HG03565 (cell line): ENCODE measurements at regions not wholly inside any gene's neighbourhood (a gene's known extent, or its start where the extent isn't known, plus 50 kb on each side); places are given as distances from the start of the nearest gene placed in this dataset.
A peak's percentile ranks its signal among the peaks of the same experiment; 100 is the strongest.

Experiments
- ATAC-seq: cut with Tn5 transposase; IDR thresholded peaks from one replicate; pipeline ENCODE4 v1.9.1; 2021; ENCODE audit warnings: mild to moderate bottlenecking, moderate library complexity; ENCODE audit not compliant: unreplicated experiment

DNA sequence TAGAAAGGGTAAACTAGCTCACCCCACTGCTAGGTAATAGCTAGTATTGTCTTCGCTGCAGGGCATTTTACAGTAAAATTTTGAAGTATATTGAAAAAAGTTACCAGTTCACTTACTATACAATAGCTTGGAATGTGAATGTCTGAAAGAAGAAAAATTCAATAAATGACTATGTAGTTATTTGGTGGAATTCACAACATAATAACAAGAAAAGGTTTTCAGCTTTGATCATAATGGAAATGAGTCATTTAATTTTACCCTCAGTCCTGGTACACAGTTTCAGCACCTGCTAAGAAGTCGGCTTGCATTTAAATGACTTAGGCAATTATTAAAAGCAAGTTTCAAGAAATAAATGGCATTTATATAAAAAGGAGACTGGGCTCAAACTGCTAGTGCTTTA is 90.4 kb downstream of the NUP35 start:
- ATAC-seq, result peak; percentile 80

DNA sequence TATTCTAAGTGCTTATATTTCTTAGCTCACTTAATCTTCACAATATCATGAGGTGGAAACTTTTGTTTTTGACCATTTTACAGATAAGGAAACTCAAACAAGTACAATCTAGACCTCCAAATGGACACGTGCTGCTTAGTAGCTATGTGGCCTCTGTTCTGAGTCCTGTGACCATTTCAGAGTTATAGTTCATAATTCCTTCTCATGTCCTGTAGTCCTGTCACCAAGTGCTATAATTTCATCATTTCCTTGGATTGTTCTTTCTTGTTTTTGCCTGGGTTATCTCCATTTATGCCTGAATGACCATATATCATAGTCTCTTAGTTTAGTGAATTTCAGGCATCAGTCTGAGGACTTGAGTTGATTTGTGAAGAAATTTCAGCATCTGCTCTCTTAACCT is 91.7 kb downstream of the NUP35 start:
- ATAC-seq, result no peak

DNA sequence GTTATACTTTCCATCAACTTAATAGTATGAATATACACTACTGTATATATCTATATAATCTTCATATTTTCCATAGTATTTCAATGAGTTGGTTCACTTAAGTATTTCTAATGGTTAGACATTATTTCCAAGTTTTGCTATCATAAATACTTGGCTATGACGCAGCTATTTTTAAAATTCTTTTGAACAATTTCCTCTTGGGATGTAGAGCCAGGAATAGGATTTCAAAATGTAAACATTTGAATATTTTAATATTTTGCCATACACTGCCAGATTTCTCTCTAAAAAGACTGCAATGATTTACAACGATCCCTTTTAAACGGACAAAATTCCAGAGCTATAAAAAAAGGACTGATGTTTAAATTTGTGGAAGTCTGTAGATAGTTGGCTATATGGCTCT is 95.6 kb downstream of the NUP35 start:
- no peak for ATAC-seq

DNA sequence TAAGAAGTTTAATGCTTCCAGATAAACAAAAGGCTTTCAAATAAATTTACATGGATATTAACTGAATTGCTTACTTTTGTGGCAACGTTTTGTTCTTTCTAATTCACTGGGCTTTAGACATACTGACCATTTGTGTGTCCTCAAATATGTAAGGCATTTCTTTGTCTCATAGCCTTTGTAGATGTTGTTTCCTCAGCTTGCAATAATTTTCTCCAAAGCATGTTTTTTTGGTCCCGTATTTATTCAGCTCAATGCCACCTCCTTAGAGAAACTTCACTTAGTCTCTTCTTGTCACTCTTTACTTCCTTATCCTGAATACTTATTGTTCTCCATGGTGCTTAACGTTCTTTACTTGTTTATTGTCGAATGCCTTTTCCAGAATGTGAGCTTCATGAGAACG is 98.5 kb downstream of the NUP35 start:
- no peak for ATAC-seq

DNA sequence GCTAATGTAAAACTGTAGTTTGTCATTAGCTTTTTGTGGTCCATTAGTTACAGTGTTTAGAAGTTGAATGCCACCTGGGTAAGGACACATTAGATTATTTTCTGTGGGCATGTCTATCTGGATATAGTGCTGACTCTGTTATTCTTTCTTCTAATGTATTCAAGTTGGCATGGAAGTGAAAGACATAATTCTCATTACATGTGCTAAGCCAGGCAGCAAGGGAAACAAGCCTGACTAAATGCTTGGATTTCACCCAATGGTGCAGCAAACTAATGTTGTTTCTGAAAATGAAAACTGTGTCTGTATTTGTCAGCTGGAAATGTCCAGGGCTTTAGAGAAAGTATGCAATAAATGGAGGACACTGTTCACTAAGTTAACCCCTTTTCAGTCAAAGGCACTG is 100.7 kb downstream of the NUP35 start:
- ATAC-seq, result no peak

DNA sequence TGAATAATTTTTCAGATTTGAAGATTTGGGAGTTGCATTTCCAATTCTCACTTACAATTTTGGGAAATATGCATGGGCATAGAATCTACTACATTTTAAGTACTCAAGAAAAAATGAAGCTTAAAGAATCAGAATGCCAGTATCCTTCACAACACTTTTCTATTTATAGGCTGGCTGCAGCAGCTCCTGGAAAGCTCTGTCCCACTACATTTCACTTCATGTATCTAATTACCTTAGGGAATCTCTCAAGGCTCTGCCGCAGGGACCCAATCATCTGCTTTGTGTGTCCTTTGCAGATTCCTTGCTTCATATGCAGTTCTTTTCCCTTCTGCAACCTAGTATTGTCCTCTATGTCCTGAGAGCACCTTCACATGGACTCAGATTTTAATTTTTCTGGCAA is 102.9 kb downstream of the NUP35 start:
- no peak for ATAC-seq

DNA sequence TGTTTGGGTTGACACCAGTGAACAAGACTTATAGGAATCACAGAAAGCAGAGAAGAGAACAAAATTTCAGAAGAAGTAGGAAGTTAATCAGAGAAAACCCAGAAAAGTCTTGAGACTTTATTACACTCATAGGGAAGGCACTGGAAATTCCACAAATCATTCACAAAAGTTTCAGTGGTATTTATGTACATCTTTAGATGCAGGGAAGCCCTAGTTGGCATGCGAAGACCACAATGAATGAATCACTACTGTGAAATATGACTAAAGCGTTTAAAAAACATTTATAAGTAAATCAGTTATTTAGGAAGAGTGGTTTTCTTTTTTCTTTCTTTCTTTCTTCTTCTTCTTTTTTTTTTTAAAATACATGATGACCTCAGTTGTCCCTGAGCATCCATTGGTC is 105.1 kb downstream of the NUP35 start:
- no peak for ATAC-seq

DNA sequence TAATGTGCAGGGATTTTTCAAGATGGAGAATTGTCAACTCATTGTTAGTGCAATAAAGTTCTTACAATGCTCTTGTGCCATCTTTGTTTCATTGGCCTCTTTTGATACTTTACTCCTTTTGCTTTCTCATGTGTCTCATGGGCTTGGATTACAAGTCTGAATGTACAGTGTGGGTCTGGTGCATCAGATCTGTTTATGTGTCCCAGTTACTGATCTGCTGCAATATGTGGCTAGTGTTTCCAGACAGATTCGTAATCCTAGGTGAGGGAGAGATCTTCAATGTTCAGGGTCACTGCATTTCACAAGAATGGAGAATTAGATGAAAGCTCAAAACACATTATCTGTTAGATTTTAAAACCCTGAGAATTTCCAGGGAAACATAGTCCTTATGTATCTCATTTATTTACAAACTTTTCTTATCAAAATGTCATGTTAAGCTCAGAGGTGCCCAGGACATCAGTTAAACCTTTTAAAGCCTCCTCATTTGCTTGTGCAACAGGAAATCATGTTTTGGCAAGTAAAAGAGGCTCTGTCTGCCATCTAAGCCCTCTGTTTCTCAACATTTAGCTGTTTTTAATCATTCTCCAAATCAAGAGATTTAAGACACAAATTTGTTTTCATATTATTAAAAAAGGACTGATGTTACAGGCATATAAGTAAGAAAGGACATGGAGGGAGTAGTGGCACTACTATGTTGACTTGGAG is 108.1 kb downstream of the NUP35 start:
- ATAC-seq, result no peak

DNA sequence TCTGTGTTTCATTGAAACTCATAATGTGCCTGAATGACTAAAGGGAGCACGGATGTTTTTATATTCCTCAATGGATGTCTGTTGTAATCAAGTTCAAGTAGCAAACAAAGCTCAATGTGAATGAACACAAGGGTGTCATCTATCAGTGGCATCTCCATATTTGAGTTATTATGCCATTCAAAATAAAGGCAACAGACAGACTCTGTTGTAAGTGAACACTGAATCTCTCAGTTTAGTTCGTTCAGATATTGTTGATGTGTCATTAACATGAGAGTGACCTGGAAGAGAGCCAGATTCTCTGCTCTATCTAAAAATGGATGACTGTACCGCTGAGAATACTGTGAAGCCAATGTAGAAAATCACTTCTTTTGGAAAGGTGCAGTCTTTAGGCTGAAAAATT is 118.7 kb downstream of the NUP35 start:
- no peak for ATAC-seq

DNA sequence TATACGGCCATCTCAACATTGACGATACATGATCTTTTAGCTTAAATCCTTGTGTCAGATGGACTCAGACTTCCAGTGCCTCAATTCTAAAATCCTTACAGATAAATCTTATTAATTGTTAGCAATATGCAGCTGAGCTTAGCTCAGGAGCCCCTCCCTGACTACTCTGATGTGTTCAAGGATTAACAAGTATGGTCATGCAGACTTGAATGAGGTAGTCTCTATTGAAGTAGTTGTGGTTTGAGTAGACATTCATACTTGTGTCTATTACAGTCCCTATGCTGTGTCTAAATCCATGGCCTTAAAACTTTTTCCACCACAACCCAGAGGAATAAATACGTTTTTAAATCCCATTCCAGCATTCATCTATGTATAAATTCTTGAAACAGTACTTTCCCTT is 119.5 kb downstream of the NUP35 start:
- no peak for ATAC-seq

DNA sequence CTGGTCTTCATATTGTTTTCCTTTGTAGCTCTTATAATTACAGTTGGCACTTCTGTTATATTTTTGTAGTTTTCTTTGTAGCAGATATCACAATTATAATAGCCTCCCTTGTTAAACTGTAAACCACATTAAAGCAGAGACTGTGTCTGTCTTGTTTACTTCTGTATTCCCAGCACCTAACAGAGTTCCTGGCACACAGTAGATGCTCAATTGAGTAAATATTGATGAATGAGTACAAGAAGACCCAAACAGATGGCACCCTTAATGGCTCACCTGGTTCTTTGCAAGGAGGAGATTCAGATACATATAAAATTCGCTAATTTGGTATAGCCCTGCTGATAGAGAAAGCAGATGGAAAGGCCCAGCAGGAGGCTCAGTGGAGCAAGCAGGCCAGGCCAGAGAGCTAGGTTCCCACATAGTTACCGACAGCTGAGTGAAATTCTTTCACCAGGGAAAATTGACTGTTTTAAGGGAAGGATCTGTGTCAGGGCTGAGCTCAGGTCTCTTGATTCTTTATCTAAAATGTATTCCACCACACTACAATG is 120.1 kb downstream of the NUP35 start:
- no peak for ATAC-seq

DNA sequence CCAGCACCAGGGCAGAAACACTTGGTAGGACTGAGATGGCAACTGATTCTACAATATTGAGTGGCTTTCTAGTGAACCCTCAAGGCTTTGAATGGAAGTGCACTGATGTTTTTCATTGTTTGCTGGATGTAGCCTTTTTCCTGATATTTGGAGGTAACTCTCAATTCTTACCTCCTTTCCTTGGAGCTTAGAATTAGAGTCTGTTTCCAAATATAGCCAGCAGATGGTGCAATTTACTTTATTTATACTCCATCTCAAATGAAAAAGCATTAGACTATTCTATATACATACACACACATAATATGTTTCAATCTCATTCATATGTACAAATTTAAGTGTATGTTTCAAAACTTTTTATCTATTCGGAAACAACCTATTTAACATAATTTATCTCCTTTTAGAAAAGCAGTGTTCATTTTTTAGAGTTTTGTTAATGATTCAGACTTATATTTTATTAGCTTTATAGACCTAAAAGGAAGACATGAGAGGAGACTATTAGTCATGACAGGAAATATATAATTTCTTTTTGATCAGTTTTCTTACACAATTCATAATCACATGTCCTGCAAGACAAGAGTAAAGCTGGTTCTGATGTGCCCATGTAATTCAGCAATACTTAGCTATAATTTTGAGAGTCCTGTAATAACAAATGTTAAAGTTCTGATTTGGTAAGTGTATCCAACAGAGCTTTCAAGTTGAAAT is 124.8 kb downstream of the NUP35 start:
- ATAC-seq, result peak; percentile 62

DNA sequence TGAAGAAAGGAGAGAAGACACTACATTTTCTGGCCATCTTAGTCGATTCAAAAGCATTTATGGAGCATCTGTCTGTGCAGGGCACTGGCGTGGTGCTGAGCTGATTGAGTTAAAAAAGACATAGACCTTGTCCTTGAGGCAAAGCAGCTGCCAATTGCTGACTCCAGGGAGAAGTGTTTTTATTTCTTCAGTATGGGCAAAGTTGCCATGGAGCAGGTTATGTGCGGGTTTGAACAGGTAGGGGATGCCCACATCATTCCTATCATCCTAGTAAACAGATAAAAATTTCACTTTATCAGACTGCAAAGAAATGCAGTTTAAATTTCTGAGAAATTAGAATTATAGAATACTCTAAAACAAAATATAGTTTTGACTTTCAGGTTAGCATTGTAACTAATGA is 125.8 kb downstream of the NUP35 start:
- no peak for ATAC-seq

DNA sequence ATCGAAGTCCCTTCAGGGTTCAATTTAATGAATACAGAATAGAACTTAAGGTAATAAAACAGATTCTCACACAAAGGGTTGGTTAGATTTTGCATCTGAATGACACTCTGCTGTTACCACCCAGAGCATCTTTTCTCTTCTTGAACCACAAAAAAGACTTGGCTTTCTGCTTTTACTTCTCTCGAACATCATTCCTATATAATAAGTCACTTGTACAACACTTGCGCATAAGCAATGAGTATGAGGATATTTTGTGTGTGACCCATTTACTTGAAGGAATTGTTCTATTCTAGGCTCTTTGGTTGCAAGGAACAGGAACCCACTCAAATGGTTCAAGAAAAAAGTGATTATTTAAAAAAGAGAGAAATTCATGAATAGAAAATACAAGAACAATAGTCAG is 126.2 kb downstream of the NUP35 start:
- ATAC-seq, result no peak

DNA sequence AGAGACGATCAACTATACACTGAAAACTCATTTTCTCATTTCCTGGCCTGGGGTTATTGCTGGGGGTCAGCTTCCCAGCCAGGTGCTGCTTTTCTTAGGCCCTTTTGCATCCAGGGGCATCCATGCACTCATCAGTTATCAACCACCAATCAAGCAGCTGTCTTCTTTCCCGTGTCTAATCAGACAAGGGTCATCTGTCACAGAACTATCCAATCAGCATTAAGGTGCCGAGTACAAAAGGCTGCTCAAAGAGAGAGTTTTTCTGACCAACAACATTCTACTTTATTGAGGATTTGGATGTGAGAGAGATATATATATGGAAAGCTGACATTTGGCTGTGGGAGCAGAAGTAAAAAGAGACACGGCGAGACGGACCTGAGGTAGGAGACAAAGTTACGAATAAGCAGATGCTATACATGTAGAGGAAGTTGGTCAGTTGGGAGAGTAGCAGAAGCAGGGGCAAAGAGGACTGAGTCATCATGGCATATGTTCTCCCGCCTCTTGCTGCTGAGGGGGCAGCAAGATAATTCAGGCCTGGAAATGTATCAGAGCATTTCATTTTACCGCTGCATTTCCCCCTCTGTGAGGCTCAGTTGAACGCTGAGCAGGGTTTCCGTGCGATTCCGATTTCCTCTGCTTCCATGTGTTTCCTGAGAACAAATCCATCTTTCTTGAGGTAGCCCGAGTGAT is 129.3 kb downstream of the NUP35 start:
- no peak for ATAC-seq

DNA sequence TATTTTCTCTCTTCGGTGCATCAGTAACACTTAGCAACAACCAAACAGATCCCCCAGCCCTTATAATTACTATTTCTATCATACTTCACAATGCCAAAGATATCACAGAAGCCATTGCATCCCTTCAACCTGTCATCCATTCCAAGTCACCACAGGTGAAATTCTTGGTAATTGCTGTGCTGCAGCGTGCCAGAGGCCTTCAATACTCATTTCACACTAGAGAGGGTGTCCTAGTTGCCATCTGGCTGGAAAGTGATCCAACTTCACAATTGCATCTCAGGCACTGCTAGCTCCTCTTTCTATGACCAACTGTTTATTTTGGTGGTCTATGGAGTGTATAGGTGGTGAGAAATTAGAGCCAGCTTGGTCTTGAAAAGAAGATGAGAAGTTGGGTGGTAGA is 131.2 kb downstream of the NUP35 start:
- no peak for ATAC-seq

DNA sequence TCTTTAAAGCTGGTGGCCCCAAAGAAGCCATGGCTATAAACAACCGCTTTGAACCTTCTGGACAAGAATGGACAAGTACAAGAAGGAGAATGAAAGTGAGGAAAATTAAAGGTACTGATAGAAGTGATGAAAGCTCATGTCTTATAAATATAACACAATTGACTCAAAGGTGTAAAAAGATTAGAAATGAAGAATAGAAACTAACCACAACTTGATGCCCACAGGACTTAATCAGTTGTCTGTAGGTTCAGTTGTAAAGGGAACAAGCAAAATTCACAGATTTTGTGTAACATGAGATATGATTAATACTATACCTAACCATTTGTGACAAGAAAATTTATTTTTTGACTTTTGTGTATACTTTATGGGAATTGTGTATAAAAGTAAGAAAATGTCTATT is 135.7 kb downstream of the NUP35 start:
- peak; percentile 41 for ATAC-seq

DNA sequence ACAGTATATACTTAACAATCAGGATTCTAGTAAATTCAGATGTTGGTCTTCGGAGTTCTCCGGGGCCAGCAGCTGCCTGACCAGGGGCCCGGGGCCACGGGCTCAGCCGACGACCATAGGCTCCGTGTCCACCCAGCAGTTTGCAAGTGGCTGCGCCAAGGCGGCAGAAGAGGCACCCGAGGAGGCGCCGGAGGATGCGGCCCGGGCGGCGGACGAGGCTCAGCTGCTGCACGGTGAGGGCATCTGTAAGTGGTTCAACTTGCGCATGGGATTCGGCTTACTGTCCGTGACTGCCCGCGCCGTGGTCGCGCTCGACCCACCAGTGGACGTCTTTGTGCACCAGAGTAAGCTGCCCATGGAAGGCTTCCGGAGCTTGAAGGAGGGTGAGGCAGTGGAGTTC is 136.3 kb downstream of the NUP35 start:
- no peak for ATAC-seq

DNA sequence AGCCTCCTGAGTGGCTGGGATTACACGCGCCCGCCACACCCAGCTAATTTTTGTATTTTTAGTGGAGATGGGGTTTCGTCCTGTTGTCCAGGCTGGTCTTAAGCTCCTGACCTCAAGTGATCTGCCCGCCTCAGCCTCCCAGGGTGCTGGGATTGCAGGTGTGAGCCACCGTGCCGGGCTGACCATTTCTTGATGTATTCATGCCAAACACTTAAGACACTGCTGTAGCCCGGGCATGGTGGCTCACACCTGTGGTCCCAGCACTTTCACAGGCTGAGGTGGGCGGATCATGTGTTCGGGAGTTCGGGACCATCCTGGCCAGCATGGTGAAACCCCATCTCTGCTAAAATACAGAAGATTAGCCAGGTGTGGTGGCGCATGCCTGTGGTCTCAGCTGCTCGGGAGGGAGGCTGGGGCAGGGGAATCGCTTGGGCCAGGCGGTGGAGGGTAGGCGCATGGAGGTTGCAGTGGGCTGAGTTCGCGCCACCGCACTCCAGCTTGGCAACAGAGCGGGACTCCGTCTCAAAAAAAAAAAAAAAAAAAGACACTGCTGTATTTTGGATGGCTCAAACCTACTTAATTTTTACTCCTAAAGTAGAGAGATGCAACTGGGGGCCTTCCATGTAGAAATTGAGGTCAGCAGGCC is 140.8 kb downstream of the NUP35 start:
- ATAC-seq, result no peak

DNA sequence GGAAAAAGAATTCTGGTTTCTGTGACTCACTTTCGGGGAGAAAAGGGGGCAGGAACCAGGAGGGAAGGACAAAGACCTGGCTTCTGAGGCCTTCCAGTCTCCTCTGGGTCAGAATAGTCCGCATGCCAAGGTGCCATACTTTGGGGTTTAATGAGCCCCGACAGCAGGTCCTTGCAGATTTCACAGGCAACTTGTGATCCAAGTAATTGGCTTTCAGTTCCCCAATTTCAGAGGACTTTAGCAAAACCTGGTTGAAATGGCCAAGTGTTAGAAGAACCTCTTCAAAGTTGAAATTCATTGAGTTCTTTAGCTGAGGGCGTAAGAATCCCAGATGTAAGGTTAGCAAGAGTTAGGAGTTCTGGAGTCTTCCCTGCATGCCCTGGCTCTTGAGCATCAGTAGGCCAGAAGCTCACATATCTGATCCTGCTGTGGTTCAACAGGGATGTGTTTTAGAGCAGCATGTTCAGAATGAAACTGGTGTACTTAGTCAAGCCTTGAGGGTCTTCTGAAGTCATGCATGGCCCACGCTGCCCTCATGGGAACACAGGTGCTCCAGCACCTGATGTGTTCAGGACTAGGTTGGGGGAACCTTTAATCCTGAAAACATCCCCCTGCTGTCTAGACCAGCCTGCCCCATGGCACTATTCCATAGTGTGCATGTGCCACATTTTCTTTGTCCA is 143.0 kb downstream of the NUP35 start:
- peak; percentile 83 for ATAC-seq

DNA sequence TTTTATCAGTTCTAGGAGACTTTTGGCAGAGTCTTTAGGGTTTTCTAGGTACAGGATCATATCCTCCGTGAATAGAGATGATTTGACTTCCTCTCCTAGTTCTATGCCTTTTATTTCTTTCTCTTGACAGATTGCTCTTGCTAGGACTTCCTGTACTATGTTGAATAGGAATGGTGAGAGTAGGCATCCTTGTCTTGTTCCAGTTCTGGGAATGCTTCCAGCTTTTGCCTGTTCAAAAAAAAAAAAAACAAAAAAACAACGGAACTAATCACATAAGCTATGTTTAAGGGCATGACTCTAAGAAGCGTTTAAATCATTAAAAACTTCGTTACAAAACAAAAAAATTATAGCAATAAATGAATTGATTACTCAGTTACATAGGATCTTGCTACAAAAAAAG is 145.7 kb downstream of the NUP35 start:
- ATAC-seq, result no peak
